SU-DHL-6 (cell line): ENCODE measurements at regions not wholly inside any gene's neighbourhood (a gene's known extent, or its start where the extent isn't known, plus 50 kb on each side); places are given as distances from the start of the nearest gene placed in this dataset.

Source experiments
- H2AFZ ChIP-seq: fragments of 200-600 bp; sonication (generic); 2 replicates; pipeline ENCODE4 v1.6.1; 2014; ENCODE audit warnings: low read depth, mild to moderate bottlenecking, moderate library complexity, mixed read lengths, antibody characterized with exemption, low read length; ENCODE audit not compliant: severe bottlenecking
- H3F3A ChIP-seq: fragments of 200-600 bp; shearing (Covaris generic); 2 replicates; pipeline ENCODE4 v1.6.0; 2016; ENCODE audit warnings: antibody characterized with exemption, mild to moderate bottlenecking; ENCODE audit not compliant: insufficient read depth
- H3K27ac ChIP-seq: fragments of 200-600 bp; sonication (generic); 2 replicates; pipeline ENCODE4 v1.5.1; 2016; ENCODE audit warnings: low read depth, mild to moderate bottlenecking, low read length, moderate library complexity, mixed read lengths
- H3K27me3 ChIP-seq: fragments of 200-600 bp; sonication (generic), shearing (Covaris generic); 2 replicates; pipeline ENCODE4 v1.6.0; 2014; ENCODE audit warnings: mild to moderate bottlenecking, low read length
- H3K36me3 ChIP-seq: fragments of 200-600 bp; sonication (generic); 2 replicates; pipeline ENCODE4 v1.6.1; 2014; ENCODE audit warnings: mild to moderate bottlenecking, low read length, mixed read lengths
- H3K4me2 ChIP-seq: fragments of 300-600, 200-600 bp; shearing (Covaris generic), sonication (generic); 2 replicates; pipeline ENCODE4 v1.6.0; 2014; ENCODE audit warnings: low read length, low read depth, mild to moderate bottlenecking; ENCODE audit not compliant: poor library complexity, severe bottlenecking
- H3K4me3 ChIP-seq: fragments of 200-600 bp; sonication (generic); 2 replicates; pipeline ENCODE4 v1.5.1; 2014; ENCODE audit warnings: antibody characterized with exemption, low read length, mild to moderate bottlenecking, mixed read lengths; ENCODE audit not compliant: insufficient read depth, poor library complexity, severe bottlenecking
- H3K79me2 ChIP-seq: fragments of 200-600 bp; sonication (generic); 2 replicates; pipeline ENCODE4 v1.6.1; 2014; ENCODE audit warnings: mild to moderate bottlenecking, low read length, moderate library complexity; ENCODE audit not compliant: insufficient read depth
- H3K9ac ChIP-seq: fragments of 200-600 bp; sonication (generic); 2 replicates; pipeline ENCODE4 v1.7.0; 2014; ENCODE audit warnings: mild to moderate bottlenecking, low read length
- H3K9me2 ChIP-seq: fragments of 200-600 bp; sonication (generic); replicated peaks from 2 replicates; pipeline ENCODE4 v1.6.1; 2014; ENCODE audit warnings: low read length; ENCODE audit not compliant: insufficient read depth
- H3K9me3 ChIP-seq: fragments of 200-600 bp; sonication (generic); 2 replicates; pipeline ENCODE4 v1.6.1; 2014; ENCODE audit warnings: low read length, mixed read lengths; ENCODE audit not compliant: insufficient read depth
- H4K20me1 ChIP-seq: fragments of 200-600 bp; sonication (generic); 2 replicates; pipeline ENCODE4 v1.6.1; 2014; ENCODE audit warnings: low read depth, mild to moderate bottlenecking, antibody characterized with exemption, low read length, moderate library complexity, mixed read lengths
- CTCF ChIP-seq: fragments of 200-600 bp; sonication (generic); IDR thresholded peaks from one replicate; pipeline ENCODE4 v1.5.1; 2017; ENCODE audit warnings: antibody characterized with exemption, mild to moderate bottlenecking, low read length, moderate library complexity; ENCODE audit not compliant: insufficient read depth, poor library complexity, severe bottlenecking
- EZH2phosphoT487 ChIP-seq: fragments of 200-600 bp; sonication (generic), shearing (Covaris generic); conservative IDR thresholded peaks from 2 replicates; pipeline ENCODE4 v1.6.1; 2018; ENCODE audit warnings: mild to moderate bottlenecking, antibody characterized with exemption, low read length, moderate library complexity, mixed read lengths

DNA sequence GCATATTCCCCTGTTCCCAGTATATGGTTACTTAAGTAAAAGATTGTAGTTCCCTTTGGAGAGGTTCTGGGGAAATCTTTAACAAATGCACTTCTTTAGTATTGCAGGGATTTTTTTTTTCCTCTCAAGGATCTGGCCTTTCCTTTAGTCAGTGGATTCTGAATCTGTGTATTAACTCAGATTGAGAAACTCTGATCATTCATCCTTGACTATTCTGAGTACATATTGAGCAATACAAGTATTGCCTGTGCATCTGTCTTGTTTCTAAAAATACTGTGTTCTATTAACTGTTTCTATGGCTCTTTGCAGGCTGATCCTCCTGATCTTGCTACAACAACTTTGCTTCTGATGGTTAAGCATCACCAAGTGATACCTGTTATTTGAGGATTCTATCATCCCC, 67.8 kb upstream of the FGGY start:
- Histone ChIP-seq H4K20me1 (no peaks in the 10 kb centered on the region), H2AFZ (no peak overlapping the region), H3K79me2 (no peaks in the 10 kb centered on the region), H3K4me2 (no peak overlapping the region), H3K27ac (no peak overlapping the region), H3K4me3 (no peak overlapping the region), H3K27me3 (no peaks in the 10 kb centered on the region), H3K9me3 (no peaks in the 10 kb centered on the region), H3F3A (no peaks in the 10 kb centered on the region), H3K9ac (no peak overlapping the region), H3K9me2 (no peaks in the 10 kb centered on the region), H3K36me3 (no peaks in the 10 kb centered on the region)
- TF ChIP-seq EZH2phosphoT487 (no peak), CTCF (no peak)

DNA sequence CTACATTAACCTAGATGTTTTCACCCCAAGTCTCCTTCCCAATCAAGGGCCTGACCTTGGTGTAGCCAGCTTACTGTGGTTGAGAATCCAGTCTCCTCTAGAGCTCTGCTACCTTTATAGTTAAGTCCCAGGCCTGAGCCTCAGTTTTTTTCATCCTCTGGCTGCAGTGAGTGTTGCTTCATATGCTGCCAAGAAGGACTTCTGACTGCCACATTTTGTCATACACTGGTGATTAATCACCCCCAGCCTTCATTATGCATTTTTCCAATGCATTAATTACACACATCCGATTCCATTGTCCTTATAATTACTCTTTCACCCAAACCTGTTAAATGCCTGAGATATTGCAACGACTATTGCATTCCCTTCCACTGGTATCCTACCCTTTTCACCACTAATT, 66.3 kb upstream of the FGGY start:
- Histone ChIP-seq H3K27me3 (no peaks in the 10 kb centered on the region), H3K9me2 (no peaks in the 10 kb centered on the region), H3K9me3 (no peaks in the 10 kb centered on the region), H3K4me2 (no peak overlapping the region), H3K4me3 (no peak overlapping the region), H3F3A (no peaks in the 10 kb centered on the region), H3K27ac (no peak overlapping the region), H3K9ac (no peak overlapping the region), H3K36me3 (no peaks in the 10 kb centered on the region), H4K20me1 (no peaks in the 10 kb centered on the region), H2AFZ (no peak overlapping the region), H3K79me2 (no peaks in the 10 kb centered on the region)
- TF ChIP-seq EZH2phosphoT487 (no peak), CTCF (no peak)

GRCh38 chr1:59232216-59232615, 64.7 kb upstream of the FGGY start:
- Histone ChIP-seq H3K9me2 (no peaks in the 10 kb centered on the region), H2AFZ (no peak overlapping the region), H3K9me3 (no peaks in the 10 kb centered on the region), H3F3A (no peaks in the 10 kb centered on the region), H3K4me2 (no peak overlapping the region), H3K27me3 (no peaks in the 10 kb centered on the region), H3K27ac (no peak overlapping the region), H3K79me2 (no peaks in the 10 kb centered on the region), H3K9ac (no peak overlapping the region), H4K20me1 (no peaks in the 10 kb centered on the region), H3K36me3 (no peaks in the 10 kb centered on the region), H3K4me3 (no peak overlapping the region)
- TF ChIP-seq CTCF (no peak), EZH2phosphoT487 (no peak)

DNA sequence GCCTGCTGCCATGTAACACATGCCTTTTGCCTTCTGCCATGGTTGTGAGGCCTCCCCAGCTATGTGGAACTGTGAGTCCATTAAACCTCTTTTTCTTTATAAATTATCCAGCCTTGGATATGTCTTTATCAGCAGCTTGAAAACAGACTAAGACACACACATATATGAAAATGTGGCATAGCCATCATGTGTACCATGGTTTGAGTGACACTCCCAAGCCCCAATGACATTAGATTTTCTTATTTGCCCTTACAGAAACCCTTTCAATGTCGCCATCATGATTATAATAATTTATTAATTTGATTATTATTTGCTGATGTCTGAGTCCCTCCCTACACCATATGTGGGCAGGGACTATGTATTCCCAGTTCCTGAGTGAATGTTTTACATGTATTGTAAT, 63.5 kb upstream of the FGGY start:
- no peak for TF ChIP-seq EZH2phosphoT487
- no peak for TF ChIP-seq CTCF
- no peaks in the 10 kb centered on the region for H3K9me3 ChIP-seq
- no peak overlapping the region for H3K4me2 ChIP-seq
- H3K4me3 ChIP-seq: no peak overlapping the region
- no peaks in the 10 kb centered on the region for H3K36me3 ChIP-seq
- H3K27ac ChIP-seq: no peak overlapping the region
- no peak overlapping the region for H2AFZ ChIP-seq
- H3K9ac ChIP-seq: no peak overlapping the region
- H3K9me2 ChIP-seq: no peaks in the 10 kb centered on the region; the same call in 1 of the 2 replicates
- no peaks in the 10 kb centered on the region for H3F3A ChIP-seq
- H3K27me3 ChIP-seq: no peaks in the 10 kb centered on the region
- no peaks in the 10 kb centered on the region for H4K20me1 ChIP-seq
- H3K79me2 ChIP-seq: no peaks in the 10 kb centered on the region
